ENCODE measurements at regions not wholly inside any gene's neighbourhood (a gene's known extent, or its start where the extent isn't known, plus 50 kb on each side); places are given as distances from the start of the nearest gene placed in this dataset.

DNA sequence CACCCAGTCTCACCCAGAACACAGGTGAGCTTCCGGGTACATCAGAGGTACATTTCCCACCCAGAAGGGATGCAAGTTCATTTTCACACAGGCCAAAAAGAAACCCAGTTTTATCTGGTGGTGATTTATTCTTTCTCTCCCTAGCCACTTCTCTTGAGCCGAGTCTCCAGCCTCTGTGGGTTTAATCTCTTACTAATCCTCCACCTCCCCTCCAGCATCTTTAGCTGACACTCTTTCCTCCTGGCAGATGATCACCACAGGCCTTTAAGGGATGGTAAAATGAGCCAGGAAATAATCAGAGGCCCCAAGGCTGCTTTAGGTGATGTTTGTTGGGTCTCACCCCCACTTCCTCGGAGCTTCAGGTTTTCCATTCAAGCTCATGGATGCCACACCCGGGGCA lies 145.7 kb upstream of the DLX2 start:
- intact Hi-C loops (cut with micrococcal nuclease; ENCODE audit: unreplicated experiment), result no loop called here
- Histone ChIP-seq H3K4me1 (ENCODE audit: insufficient read depth, low read length, poor library complexity, severe bottlenecking) (peaks cover 8% of the 10 kb centered on the region), H3K36me3 (ENCODE audit: insufficient read depth, low read length, poor library complexity, severe bottlenecking) (no peaks in the 10 kb centered on the region), H3K27ac (ENCODE audit: low read depth, low read length, poor library complexity, severe bottlenecking) (no peak overlapping the region), H3K4me3 (ENCODE audit: low read depth, low read length, poor library complexity, severe bottlenecking) (no peak overlapping the region), H3K9me3 (ENCODE audit: low read depth, low read length, poor library complexity, severe bottlenecking) (no peaks in the 10 kb centered on the region), H3K27me3 (replicated peaks; ENCODE audit: insufficient read depth, low read depth, low read length, poor library complexity) (no peaks in the 10 kb centered on the region)
- CTCF ChIA-PET, result no interaction called here
- TF ChIP-seq, protein P1, sequence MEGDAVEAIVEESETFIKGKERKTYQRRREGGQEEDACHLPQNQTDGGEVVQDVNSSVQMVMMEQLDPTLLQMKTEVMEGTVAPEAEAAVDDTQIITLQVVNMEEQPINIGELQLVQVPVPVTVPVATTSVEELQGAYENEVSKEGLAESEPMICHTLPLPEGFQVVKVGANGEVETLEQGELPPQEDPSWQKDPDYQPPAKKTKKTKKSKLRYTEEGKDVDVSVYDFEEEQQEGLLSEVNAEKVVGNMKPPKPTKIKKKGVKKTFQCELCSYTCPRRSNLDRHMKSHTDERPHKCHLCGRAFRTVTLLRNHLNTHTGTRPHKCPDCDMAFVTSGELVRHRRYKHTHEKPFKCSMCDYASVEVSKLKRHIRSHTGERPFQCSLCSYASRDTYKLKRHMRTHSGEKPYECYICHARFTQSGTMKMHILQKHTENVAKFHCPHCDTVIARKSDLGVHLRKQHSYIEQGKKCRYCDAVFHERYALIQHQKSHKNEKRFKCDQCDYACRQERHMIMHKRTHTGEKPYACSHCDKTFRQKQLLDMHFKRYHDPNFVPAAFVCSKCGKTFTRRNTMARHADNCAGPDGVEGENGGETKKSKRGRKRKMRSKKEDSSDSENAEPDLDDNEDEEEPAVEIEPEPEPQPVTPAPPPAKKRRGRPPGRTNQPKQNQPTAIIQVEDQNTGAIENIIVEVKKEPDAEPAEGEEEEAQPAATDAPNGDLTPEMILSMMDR (conservative IDR thresholded peaks at IDR 0.05; ENCODE audit: low read depth, low read length), result no peak
- TF ChIP-seq EZH2 (IDR thresholded peaks at IDR 0.05; ENCODE audit: borderline replicate concordance, low read depth, low read length, poor library complexity, severe bottlenecking), result no peak
- BruUV-seq (replicated peaks), result no TSS peak
- DNase-seq (ENCODE audit: low spot score), result no peak
- POLR2A ChIA-PET (ENCODE audit: low non-redundant PET), result no interaction called here

DNA sequence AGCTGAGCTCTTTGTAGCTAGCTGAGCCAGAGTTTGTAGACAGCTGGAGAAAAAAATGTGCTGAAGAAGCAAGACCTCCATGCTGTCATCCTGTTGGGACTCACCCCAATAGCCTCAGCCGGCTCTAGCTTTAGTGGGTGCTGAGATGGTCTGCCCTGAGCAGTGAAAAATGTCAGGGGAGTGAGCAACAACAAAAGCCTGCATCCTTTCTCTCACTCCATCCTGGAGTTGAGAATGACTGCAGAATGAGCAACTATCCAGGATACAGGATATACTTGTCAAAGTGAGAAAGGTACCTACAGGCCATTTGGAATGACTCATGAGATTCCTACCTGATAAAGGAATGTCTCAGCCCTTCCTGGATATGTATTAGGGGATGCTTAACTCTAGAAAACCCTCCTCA lies 146.1 kb upstream of the DLX2 start:
- TF ChIP-seq, protein P1 (conservative IDR thresholded peaks at IDR 0.05; ENCODE audit: low read depth, low read length), result no peak
- intact Hi-C loops (cut with micrococcal nuclease; ENCODE audit: unreplicated experiment), result no loop called here
- Histone ChIP-seq H3K4me1 (ENCODE audit: insufficient read depth, low read length, poor library complexity, severe bottlenecking) (peaks cover 10% of the 10 kb centered on the region), H3K27me3 (replicated peaks; ENCODE audit: insufficient read depth, low read depth, low read length, poor library complexity) (no peaks in the 10 kb centered on the region), H3K27ac (ENCODE audit: low read depth, low read length, poor library complexity, severe bottlenecking) (no peak overlapping the region), H3K4me3 (ENCODE audit: low read depth, low read length, poor library complexity, severe bottlenecking) (no peak overlapping the region), H3K36me3 (ENCODE audit: insufficient read depth, low read length, poor library complexity, severe bottlenecking) (no peaks in the 10 kb centered on the region), H3K9me3 (ENCODE audit: low read depth, low read length, poor library complexity, severe bottlenecking) (no peaks in the 10 kb centered on the region)
- POLR2A ChIA-PET (ENCODE audit: low non-redundant PET), result no interaction called here
- CTCF ChIA-PET, result no interaction called here
- no peak for DNase-seq (ENCODE audit: low spot score)
- BruUV-seq (replicated peaks), result no TSS peak

DNA sequence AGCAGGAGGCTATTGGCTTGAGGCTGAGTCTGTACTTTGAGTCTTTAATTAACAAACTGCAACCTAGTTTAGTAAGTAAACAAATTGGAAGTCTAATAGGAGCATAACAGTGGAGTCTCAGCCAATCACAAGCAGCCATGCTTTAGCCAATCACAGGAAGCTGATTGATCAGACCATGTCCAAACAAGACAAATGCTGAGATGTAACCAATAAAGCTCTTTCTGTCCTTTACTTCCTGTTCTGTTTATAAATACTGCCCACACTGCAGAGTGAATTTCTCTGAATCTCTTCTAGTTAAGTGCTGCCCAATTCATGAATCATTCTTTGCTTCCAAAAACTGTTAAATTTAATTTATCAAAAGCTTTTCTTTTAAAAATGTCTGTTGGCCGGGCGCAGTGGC lies 146.6 kb upstream of the DLX2 start:
- no peak for DNase-seq (ENCODE audit: low spot score)
- Histone ChIP-seq H3K36me3 (ENCODE audit: insufficient read depth, low read length, poor library complexity, severe bottlenecking) (no peaks in the 10 kb centered on the region), H3K4me3 (ENCODE audit: low read depth, low read length, poor library complexity, severe bottlenecking) (no peak overlapping the region), H3K27ac (ENCODE audit: low read depth, low read length, poor library complexity, severe bottlenecking) (no peak overlapping the region), H3K27me3 (replicated peaks; ENCODE audit: insufficient read depth, low read depth, low read length, poor library complexity) (no peaks in the 10 kb centered on the region), H3K4me1 (ENCODE audit: insufficient read depth, low read length, poor library complexity, severe bottlenecking) (peaks cover 10% of the 10 kb centered on the region), H3K9me3 (ENCODE audit: low read depth, low read length, poor library complexity, severe bottlenecking) (no peaks in the 10 kb centered on the region)
- intact Hi-C loops (cut with micrococcal nuclease; ENCODE audit: unreplicated experiment), result no loop called here
- BruUV-seq (replicated peaks), result no TSS peak
- no peak for TF ChIP-seq EZH2 (IDR thresholded peaks at IDR 0.05; ENCODE audit: borderline replicate concordance, low read depth, low read length, poor library complexity, severe bottlenecking)
- TF ChIP-seq, protein P1 (conservative IDR thresholded peaks at IDR 0.05; ENCODE audit: low read depth, low read length), result no peak
- ChIA-PET POLR2A (ENCODE audit: low non-redundant PET) (no interaction called here), CTCF (no interaction called here)
